Activated T-cell treated with anti-CD3 and anti-CD28 coated beads for 24 hours (primary cell): ENCODE measurements at regions not wholly inside any gene's neighbourhood (a gene's known extent, or its start where the extent isn't known, plus 50 kb on each side); places are given as distances from the start of the nearest gene placed in this dataset.
"Not testable (repeated sequence)": the region's sequence is repeated elsewhere in the genome, so short reads cannot be mapped to it uniquely, and the experiment has no call there.

Experiments used
- DNase-seq: peaks from one replicate; pipeline ENCODE4 v3.0.0-alpha.2; 2020; ENCODE audit warnings: low read depth

DNA sequence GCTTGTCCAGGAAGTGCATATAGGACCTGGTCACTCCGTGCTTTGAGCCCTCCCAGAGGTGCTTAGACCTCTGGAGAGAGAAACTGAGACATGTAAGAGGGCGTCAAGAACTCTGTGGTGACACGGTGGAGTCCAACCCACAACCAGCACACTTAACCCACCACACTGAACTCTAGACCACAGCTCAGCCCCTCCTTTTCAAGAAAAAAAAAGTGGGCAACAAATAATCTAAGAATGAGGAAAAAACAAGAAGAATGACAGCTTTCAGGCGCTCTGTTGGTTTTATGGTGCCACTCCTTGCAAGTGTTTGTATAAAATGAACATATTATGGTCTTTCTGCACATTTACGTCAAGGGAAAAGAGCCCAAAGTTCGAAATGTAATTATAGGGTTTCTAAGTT lies 50.2 kb upstream of the SNAPC3 start:
- no peak for DNase-seq

DNA sequence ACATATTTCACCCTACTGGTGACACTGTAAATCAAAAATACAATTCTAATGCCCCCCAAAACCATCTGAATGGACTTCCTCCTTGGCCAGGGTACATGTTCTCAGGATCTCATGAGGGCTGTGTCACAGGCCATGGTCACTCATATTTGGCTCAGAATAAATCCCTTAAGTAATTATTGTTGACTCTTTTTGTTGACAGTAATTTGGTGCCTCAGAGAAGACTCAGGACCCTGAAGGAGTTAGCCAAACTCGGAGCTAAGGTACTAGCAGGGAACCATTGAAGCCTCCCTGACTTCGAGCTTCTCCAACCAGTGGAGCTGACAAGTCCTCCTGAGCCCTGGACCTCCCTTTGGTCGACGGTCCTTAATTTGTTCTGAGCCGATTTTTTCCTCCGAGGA lies 51.2 kb upstream of the SNAPC3 start:
- DNase-seq, result no peak

DNA sequence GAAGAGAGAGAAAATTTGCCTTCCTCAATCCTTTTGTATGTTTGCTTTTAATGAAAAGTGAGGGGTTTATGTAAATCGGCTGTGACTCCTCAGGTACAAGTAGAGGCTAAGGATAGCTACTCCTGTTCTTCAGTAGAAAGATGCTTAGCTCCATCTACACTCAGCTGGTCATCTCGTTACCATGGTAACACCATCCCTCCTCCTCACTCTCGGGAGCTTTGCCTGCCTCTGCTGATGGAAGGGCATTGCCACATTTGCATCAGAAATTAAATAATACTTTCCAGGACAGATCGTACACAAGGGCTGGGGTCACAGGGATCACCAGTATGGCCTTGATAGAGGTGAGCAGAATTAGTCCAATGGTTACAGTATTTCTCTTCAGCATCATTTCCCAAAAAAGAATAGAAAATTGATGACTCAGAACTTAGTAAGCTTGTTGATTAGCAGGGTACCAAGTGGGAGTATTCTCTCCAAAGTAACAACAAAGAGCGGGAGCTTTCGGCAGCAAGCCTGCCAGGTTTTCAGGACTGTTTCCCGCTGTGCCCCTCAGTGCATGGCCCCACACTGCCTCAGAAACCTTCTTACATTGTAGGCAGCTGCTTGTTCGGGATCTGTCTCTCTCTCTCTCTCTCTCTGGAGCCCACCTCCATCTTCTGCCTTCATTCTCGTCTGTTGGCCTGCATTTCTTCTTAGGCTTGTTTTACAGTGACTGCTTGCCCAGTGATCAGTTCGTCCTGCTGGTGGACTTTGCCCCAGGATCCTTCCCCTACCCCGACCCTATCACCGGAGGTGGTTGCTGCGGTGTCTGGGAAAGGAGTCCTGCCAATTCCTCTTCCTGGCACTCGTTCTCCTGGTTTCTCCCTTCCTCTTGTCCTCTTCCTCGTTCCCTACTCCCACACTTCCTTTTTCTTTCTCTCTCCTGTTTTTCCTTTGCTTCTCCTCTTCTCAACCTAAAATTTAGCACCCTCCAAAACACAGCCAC lies 51.9 kb upstream of the SNAPC3 start:
- DNase-seq, result no peak

DNA sequence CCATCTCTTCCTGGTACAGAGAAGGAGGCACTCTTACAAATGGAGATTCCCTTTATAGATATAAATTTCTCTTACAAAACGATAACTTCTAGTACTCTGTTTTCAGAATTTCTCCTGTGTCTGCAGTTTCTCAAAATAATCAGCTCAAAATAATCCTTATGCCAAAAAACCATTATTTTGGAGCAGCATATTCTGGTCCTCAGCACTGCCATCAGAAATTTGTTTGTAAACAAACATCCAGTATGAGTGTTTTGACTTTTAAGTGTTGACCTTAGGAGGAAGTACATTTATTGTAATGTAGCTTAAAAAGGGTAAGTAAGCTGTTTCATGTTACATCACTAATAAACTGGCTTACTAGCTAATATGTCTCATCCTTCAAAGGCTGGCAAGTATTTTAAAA lies 52.8 kb upstream of the SNAPC3 start:
- DNase-seq, result no peak

DNA sequence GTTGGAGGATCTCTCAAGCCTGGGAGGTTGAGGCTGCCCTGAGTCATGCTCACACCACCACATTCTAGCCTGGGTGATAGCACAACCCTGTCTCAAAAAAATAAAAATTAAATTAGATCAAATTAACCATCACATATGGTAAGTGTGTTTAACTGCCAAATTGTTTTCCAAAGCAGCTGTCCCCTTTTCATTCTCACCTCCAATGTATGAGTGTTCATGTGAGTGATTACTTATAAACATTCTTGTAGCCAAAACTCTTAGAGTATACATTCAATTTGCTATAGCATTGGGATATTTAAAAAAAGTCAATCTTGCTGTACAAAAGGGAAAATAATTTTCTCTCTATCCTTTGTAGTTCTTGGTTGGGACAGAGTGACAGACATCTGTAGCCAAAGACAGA lies 53.4 kb upstream of the SNAPC3 start:
- no peak for DNase-seq

DNA sequence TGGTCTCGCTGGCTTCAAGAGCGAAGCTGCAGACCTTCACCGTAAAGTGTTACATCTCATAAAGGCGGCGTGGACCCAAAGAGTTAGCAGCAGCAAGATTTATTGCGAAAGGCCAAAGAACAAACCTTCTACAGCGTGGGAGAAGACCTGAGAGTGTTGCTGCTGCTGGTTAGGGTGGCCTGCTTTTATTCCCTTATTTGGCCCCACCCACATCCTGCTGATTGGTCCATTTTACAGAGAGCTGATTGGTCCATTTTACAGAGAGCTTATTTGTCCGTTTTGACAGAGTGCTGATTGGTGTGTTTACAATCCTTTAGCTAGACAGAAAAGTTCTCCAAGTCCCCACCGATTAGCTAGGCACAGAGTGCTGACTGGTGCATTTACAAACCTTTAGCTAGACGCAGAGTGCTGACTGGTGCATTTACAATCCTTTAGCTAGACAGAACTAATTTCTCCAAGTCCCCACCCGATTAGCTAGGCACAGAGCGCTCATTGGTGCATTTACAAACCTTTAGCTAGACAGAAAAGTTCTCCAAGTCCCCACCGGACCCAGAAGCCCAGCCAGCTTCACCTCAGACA lies 57.6 kb upstream of the SNAPC3 start:
- DNase-seq, result not testable (repeated sequence)

DNA sequence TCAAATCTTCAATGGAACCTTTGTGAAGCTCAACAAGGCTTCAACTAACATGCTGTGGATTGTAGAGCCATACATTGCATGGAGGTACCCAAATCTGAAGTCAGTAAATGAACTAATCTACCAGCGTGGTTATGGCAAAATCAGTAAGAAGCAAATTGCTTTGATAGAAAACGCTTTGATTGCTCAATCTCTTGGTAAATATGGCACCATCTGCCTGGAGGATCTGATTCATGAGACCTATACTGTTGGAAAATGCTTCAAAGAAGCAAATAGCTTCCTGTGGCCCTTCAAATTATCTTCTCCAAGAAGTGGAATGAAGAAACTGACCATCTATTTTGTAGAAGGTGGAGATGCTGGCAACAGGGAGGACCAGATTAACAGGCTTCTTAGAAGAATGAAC lies 54.7 kb upstream of the TTC39B start:
- no peak for DNase-seq

DNA sequence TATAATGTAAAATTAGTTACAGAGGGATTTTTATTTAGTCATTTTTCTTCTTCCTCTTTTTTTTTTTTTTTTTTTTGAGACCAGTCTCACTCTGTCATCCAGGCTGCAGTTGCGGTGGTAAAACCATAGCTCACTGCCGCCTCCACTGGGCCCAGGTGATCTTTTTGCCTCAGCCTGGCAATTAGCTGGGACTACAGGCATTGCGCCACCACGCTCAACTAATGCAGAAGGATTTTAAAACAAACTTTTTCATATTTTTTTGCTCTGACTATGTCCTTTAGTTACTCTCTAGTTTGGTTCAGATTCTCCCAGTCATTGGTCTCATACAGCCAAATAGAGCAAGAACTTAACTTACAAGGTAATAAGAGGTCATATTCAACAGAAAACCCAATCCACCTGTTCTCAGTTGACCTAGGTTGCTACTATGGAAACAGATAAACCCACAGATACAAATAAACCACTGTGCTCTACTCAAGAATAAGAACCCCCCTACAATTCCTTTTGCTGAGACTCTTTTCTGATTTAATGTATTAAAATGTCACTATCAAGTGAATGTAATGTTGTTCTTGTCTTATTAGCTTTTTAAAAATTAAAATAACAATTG lies 50.1 kb upstream of the TTC39B start:
- peak; percentile 20 for DNase-seq
